SK-N-SH (cell line): ENCODE measurements at regions not wholly inside any gene's neighbourhood (a gene's known extent, or its start where the extent isn't known, plus 50 kb on each side); places are given as distances from the start of the nearest gene placed in this dataset.
A peak's percentile ranks its signal among the peaks of the same experiment; 100 is the strongest.

Experiments used
- CTCF ChIP-seq: fragments of 200-600 bp; sonication (generic); IDR thresholded peaks from 2 replicates; pipeline ENCODE4 v1.6.1; 2017; ENCODE audit warnings: antibody characterized with exemption, mild to moderate bottlenecking, moderate library complexity
- ELF1 ChIP-seq: IDR thresholded peaks from 2 replicates; pipeline ENCODE4 v1.4.0; 2012
- EP300 ChIP-seq, 2 experiments: IDR thresholded peaks; 2 replicates each; pipeline versions ENCODE4 v1.4.0 to v1.6.1; 2012; ENCODE audit warnings: borderline replicate concordance in 1 of 2, low read depth in 1 of 2, low read length in 1 of 2
- EZH2phosphoT487 ChIP-seq: fragments of 200-600 bp; sonication (generic); IDR thresholded peaks from 2 replicates; pipeline ENCODE4 v1.6.1; 2017; ENCODE audit warnings: low read depth, mixed run types, mild to moderate bottlenecking, antibody characterized with exemption, moderate library complexity, borderline replicate concordance
- POLR2AphosphoS5 ChIP-seq: IDR thresholded peaks from 2 replicates; pipeline ENCODE4 v1.6.1; 2012; ENCODE audit warnings: low read depth, low read length
- RAD21 ChIP-seq: IDR thresholded peaks from 2 replicates; pipeline ENCODE4 v1.6.1; 2012; ENCODE audit warnings: mild to moderate bottlenecking, low read length
- RXRA ChIP-seq: IDR thresholded peaks from 2 replicates; pipeline ENCODE4 v1.4.0; 2012; ENCODE audit warnings: low read depth, mild to moderate bottlenecking, borderline replicate concordance
- USF1 ChIP-seq: IDR thresholded peaks from 2 replicates; pipeline ENCODE4 v1.4.0; 2012; ENCODE audit warnings: low read depth, borderline replicate concordance

GRCh38 chr13:95404141-95404882 lies 103.1 kb upstream of the ABCC4 start:
- TF ChIP-seq POLR2AphosphoS5 (no peak), ELF1 (no peak), CTCF (peak; percentile 96), EZH2phosphoT487 (no peak), RAD21 (peak; percentile 100), USF1 (no peak), EP300 (IDR thresholded peaks at IDR 0.05; ENCODE audit: borderline replicate concordance in 1 of 2, low read depth in 1 of 2, low read length in 1 of 2) (no peak), RXRA (no peak)
